ENCODE measurements at regions not wholly inside any gene's neighbourhood (a gene's known extent, or its start where the extent isn't known, plus 50 kb on each side); places are given as distances from the start of the nearest gene placed in this dataset.
"Not testable (repeated sequence)": the region's sequence is repeated elsewhere in the genome, so short reads cannot be mapped to it uniquely, and the experiment has no call there.

DNA sequence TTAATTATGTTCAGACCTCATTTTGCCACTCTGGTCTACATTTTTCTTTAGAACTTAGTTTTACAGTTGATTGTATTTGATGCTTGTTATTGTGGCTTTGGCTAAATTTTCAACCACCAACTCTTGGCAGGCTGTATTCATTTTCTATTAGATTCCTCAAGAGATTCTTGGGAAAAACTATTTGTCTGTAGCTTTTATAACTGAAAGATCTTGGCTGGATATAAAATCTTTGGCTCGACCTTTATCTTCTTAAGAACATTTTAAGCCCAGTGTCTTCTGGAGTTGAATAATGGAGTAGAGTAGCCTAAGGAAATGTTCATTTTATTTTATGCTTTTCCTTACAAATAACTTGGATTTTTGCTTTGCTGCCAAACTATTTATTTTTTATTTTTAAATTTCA lies 848.5 kb downstream of the PCDH17 start:
- TF ChIP-seq, protein P1, sequence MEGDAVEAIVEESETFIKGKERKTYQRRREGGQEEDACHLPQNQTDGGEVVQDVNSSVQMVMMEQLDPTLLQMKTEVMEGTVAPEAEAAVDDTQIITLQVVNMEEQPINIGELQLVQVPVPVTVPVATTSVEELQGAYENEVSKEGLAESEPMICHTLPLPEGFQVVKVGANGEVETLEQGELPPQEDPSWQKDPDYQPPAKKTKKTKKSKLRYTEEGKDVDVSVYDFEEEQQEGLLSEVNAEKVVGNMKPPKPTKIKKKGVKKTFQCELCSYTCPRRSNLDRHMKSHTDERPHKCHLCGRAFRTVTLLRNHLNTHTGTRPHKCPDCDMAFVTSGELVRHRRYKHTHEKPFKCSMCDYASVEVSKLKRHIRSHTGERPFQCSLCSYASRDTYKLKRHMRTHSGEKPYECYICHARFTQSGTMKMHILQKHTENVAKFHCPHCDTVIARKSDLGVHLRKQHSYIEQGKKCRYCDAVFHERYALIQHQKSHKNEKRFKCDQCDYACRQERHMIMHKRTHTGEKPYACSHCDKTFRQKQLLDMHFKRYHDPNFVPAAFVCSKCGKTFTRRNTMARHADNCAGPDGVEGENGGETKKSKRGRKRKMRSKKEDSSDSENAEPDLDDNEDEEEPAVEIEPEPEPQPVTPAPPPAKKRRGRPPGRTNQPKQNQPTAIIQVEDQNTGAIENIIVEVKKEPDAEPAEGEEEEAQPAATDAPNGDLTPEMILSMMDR (IDR thresholded peaks at IDR 0.05) = no peak
- intact Hi-C loops (cut with DNase I) = no loop called here
- H3K27me3 ChIP-seq (ENCODE audit: low read depth) = no peaks in the 10 kb centered on the region
- no peaks in the 10 kb centered on the region for H3K4me1 ChIP-seq
- no peak for ATAC-seq
- DNase-seq = no peak
- no peaks in the 10 kb centered on the region for H3K36me3 ChIP-seq
- H3K9me3 ChIP-seq = no peaks in the 10 kb centered on the region
- no peak overlapping the region for H3K4me3 ChIP-seq
- H3K27ac ChIP-seq = no peak overlapping the region

GRCh38 chr13:58488251-58488650 lies 856.7 kb downstream of the PCDH17 start:
- Histone ChIP-seq H3K27me3 (ENCODE audit: low read depth) (no peaks in the 10 kb centered on the region), H3K4me3 (no peak overlapping the region), H3K36me3 (no peaks in the 10 kb centered on the region), H3K9me3 (no peaks in the 10 kb centered on the region), H3K27ac (no peak overlapping the region), H3K4me1 (no peaks in the 10 kb centered on the region)
- TF ChIP-seq, protein P1 (IDR thresholded peaks at IDR 0.05) = no peak
- DNase-seq = no peak
- intact Hi-C loops (cut with DNase I) = no loop called here
- no peak for ATAC-seq

DNA sequence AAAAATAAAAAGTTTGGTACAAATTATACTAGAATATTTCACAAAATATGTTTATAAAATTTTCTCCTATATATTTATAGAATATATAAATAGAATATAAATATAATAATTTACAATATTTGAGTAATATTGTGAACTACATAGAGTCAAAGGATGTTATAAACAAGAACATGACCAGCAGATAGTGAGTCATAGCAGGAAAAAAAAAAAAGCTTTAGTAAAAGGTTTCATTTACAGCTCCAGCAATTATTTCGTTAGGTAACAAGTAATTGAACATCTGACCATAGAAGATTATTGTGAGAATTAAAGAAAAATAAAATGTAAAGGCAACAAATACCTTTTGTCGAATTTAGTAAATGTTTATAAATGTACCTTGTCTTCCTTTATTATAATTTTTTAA lies 864.1 kb downstream of the PCDH17 start:
- no peaks in the 10 kb centered on the region for H3K9me3 ChIP-seq
- no peak for ATAC-seq
- intact Hi-C loops (cut with DNase I) = no loop called here
- no peak overlapping the region for H3K27ac ChIP-seq
- H3K36me3 ChIP-seq = no peaks in the 10 kb centered on the region
- DNase-seq = no peak
- no peaks in the 10 kb centered on the region for H3K4me1 ChIP-seq
- H3K27me3 ChIP-seq (ENCODE audit: low read depth) = no peaks in the 10 kb centered on the region
- no peak overlapping the region for H3K4me3 ChIP-seq
- TF ChIP-seq, protein P1 (IDR thresholded peaks at IDR 0.05) = no peak

DNA sequence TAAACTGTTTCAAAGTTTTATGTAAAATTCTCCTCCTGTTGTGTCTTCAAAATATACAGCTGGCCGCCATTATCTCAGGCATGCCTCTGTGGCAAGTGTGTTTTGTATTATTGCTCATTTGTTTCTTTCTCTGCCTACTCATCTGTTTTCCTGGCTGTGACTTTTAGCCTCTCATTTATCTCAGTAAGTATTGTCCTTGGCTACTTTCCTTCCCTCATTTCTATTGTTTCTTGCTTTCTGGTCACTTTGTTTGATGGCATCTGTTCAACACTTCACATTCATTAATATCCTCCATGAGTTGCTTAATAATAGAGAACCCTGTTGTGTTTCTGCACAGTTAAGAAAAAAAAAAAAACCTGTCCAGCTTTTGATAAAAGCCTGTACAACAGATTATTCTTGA lies 869.4 kb downstream of the PCDH17 start:
- H3K27me3 ChIP-seq (ENCODE audit: low read depth) = no peaks in the 10 kb centered on the region
- no peak overlapping the region for H3K4me3 ChIP-seq
- ATAC-seq (no peak), DNase-seq (no peak)
- intact Hi-C loops (cut with DNase I) = no loop called here
- no peaks in the 10 kb centered on the region for H3K36me3 ChIP-seq
- H3K9me3 ChIP-seq = no peaks in the 10 kb centered on the region
- no peaks in the 10 kb centered on the region for H3K4me1 ChIP-seq
- no peak overlapping the region for H3K27ac ChIP-seq
- TF ChIP-seq, protein P1 (IDR thresholded peaks at IDR 0.05) = no peak

DNA sequence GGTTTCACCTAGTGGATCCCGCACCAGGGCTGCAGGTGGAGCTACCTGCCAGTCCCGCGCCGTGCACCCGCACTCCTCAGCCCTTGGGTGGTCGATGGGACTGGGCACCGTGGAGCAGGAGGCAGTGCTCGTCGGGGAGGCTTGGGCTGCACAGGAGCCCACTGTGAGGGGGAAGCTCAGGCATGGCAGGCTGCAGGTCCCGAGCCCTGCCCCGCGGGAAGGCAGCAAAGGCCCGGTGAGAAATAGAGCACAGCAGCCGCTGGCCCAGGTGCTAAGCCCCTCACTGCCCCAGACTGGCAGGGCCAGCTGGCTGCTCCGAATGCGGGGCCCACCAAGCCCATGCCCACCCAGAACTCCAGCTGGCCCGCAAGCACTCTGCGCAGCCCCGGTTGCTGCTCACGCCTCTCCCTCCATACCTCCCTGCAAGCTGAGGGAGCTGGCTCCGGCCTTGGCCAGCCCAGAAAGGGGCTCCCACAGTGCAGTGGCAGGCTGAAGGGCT lies 872.7 kb downstream of the PCDH17 start:
- intact Hi-C loops (cut with DNase I); H3K36me3 ChIP-seq; H3K27ac ChIP-seq; H3K27me3 ChIP-seq (ENCODE audit: low read depth); H3K4me1 ChIP-seq; H3K9me3 ChIP-seq; ATAC-seq; H3K4me3 ChIP-seq; DNase-seq: not testable (repeated sequence)

GRCh38 chr13:58505262-58505920 lies 873.8 kb downstream of the PCDH17 start:
- ATAC-seq = peak; percentile 28 to 55
- DNase-seq; H3K27ac ChIP-seq; H3K4me3 ChIP-seq; H3K36me3 ChIP-seq; H3K4me1 ChIP-seq; H3K27me3 ChIP-seq (ENCODE audit: low read depth); H3K9me3 ChIP-seq; intact Hi-C loops (cut with DNase I): not testable (repeated sequence)
